NCI-H345 treated with DMSO at 0.1 percent for 48 hours (cell line): ENCODE measurements at regions not wholly inside any gene's neighbourhood (a gene's known extent, or its start where the extent isn't known, plus 50 kb on each side); places are given as distances from the start of the nearest gene placed in this dataset.

Source experiments
- DNase-seq: peaks from one replicate; lab custom pipeline; 2025; ENCODE audit not compliant: unreplicated experiment; lab: John Stamatoyannopoulos, UW

GRCh38 chr10:21209495-21209894, 312.4 kb upstream of the NEBL start:
- no peak for DNase-seq

- DNase-seq, result no peak
These were observed 311.7 kb upstream of the NEBL start for GRCh38 chr10:21208666-21209316.

- no peak for DNase-seq
These were observed 310.9 kb upstream of the NEBL start for GRCh38 chr10:21207852-21208646.

- DNase-seq, result no peak
These were observed 308.2 kb upstream of the NEBL start for GRCh38 chr10:21205328-21205727.

- DNase-seq, result no peak
These were observed 306.5 kb upstream of the NEBL start for GRCh38 chr10:21203473-21204107.

GRCh38 chr10:21202776-21203462, 305.8 kb upstream of the NEBL start:
- DNase-seq, result no peak

GRCh38 chr10:21199501-21199900, 302.4 kb upstream of the NEBL start:
- no peak for DNase-seq

- DNase-seq, result no peak
These were observed 300.7 kb upstream of the NEBL start for GRCh38 chr10:21197838-21198237.

- no peak for DNase-seq
These were observed 299.8 kb upstream of the NEBL start for GRCh38 chr10:21196822-21197395.

- DNase-seq, result no peak
These were observed 298.1 kb upstream of the NEBL start for GRCh38 chr10:21195252-21195651.

GRCh38 chr10:21194510-21194993, 297.4 kb upstream of the NEBL start:
- DNase-seq, result no peak

- DNase-seq, result no peak
These were observed 296.1 kb upstream of the NEBL start for GRCh38 chr10:21193196-21193595.

- no peak for DNase-seq
These were observed 294.4 kb upstream of the NEBL start for GRCh38 chr10:21191512-21191911.

- DNase-seq, result no peak
These were observed 287.9 kb upstream of the NEBL start for GRCh38 chr10:21184984-21185383.

GRCh38 chr10:21184216-21184615, 287.1 kb upstream of the NEBL start:
- no peak for DNase-seq

- no peak for DNase-seq
These were observed 285.9 kb upstream of the NEBL start for GRCh38 chr10:21183025-21183424.

GRCh38 chr10:21181451-21181850, 284.3 kb upstream of the NEBL start:
- no peak for DNase-seq

GRCh38 chr10:21180604-21181003, 283.5 kb upstream of the NEBL start:
- DNase-seq, result no peak

GRCh38 chr10:21176934-21177480, 279.9 kb upstream of the NEBL start:
- no peak for DNase-seq

- DNase-seq, result no peak
These were observed 278.7 kb upstream of the NEBL start for GRCh38 chr10:21175797-21176196.
